ACC112 (cell line): ENCODE measurements at regions not wholly inside any gene's neighbourhood (a gene's known extent, or its start where the extent isn't known, plus 50 kb on each side); places are given as distances from the start of the nearest gene placed in this dataset.
"Not testable (repeated sequence)": the region's sequence is repeated elsewhere in the genome, so short reads cannot be mapped to it uniquely, and the experiment has no call there.

Source experiments
- H2AFZ ChIP-seq: fragments of 200-600 bp; sonication (generic); one replicate; pipeline ENCODE4 v1.6.0; 2017; ENCODE audit warnings: antibody characterized with exemption, low read length; ENCODE audit not compliant: unreplicated experiment
- H3K27ac ChIP-seq: fragments of 200-600 bp; sonication (generic); 2 replicates; pipeline ENCODE4 v1.5.1; 2014; ENCODE audit warnings: low read depth, mild to moderate bottlenecking, antibody characterized with exemption, low read length, moderate library complexity
- H3K27me3 ChIP-seq: fragments of 200-600 bp; sonication (generic); 2 replicates; pipeline ENCODE4 v1.6.1; 2014; ENCODE audit warnings: mild to moderate bottlenecking, antibody characterized with exemption, low read length, moderate library complexity, mixed read lengths; ENCODE audit not compliant: insufficient read depth
- H3K36me3 ChIP-seq: fragments of 200-600 bp; sonication (generic); 2 replicates; pipeline ENCODE4 v1.6.1; 2016; ENCODE audit warnings: mild to moderate bottlenecking, antibody characterized with exemption, low read length, moderate library complexity, mixed read lengths; ENCODE audit not compliant: insufficient read depth
- H3K4me1 ChIP-seq: fragments of 200-600 bp; sonication (generic); one replicate; pipeline ENCODE4 v1.6.1; 2016; ENCODE audit warnings: low read length, mixed read lengths; ENCODE audit not compliant: insufficient read depth, unreplicated experiment, control insufficient read depth
- H3K4me3 ChIP-seq: fragments of 200-600 bp; sonication (generic); 2 replicates; pipeline ENCODE4 v1.5.1; 2014; ENCODE audit warnings: mild to moderate bottlenecking, low read depth, low read length
- H3K79me2 ChIP-seq: fragments of 200-600 bp; sonication (generic); one replicate; pipeline ENCODE4 v1.6.0; 2016; ENCODE audit warnings: low read length; ENCODE audit not compliant: control insufficient read depth, unreplicated experiment, insufficient read depth

DNA sequence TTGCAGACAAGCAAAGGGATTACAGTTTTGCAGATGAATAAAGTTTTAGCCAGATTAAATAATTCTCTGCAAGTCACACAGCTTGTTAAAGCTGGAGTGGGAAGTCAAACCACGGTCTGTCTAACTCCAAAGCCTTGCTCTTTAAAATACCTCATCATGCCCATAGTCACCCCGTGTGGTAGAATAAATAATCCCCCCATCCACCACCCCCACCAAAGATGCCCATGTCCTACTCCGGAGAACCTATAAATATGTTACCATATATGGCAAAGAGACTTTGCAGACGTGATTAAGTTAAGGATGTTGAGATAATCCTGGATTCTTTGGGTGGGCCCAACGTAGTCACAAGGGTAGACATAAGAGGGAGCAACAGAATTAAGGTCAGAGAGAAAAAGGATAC, 118.7 kb downstream of the BEND2 start:
- H3K27me3 ChIP-seq: peaks cover 36% of the 10 kb centered on the region
- no peaks in the 10 kb centered on the region for H3K4me1 ChIP-seq
- no peak overlapping the region for H3K27ac ChIP-seq
- no peak overlapping the region for H3K4me3 ChIP-seq
- H3K36me3 ChIP-seq: no peaks in the 10 kb centered on the region
- H2AFZ ChIP-seq: no peak overlapping the region
- no peaks in the 10 kb centered on the region for H3K79me2 ChIP-seq

DNA sequence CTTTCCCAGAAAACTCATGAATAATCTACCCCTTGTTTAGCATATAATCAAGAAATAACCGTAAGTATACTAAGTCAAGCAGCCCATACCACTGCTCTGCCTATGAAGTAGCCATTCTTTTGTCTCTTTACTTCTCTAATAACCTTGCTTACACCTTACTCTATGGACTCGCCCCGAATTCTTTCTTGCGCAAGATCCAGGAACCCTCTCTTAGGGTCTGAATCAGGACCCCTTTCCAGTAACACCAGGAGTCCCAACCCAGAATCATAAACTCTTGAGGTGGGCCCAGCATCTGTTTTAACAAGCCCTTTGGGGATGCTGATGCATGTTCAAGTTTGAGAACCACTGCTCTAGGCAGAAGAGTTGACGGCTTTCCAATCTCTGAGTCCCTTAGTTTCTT, 119.6 kb downstream of the BEND2 start:
- H3K4me1 ChIP-seq: no peaks in the 10 kb centered on the region
- H3K27ac ChIP-seq: no peak overlapping the region
- H3K36me3 ChIP-seq: no peaks in the 10 kb centered on the region
- H3K79me2 ChIP-seq: no peaks in the 10 kb centered on the region
- no peak overlapping the region for H3K4me3 ChIP-seq
- H2AFZ ChIP-seq: no peak overlapping the region
- peaks cover 43% of the 10 kb centered on the region for H3K27me3 ChIP-seq

DNA sequence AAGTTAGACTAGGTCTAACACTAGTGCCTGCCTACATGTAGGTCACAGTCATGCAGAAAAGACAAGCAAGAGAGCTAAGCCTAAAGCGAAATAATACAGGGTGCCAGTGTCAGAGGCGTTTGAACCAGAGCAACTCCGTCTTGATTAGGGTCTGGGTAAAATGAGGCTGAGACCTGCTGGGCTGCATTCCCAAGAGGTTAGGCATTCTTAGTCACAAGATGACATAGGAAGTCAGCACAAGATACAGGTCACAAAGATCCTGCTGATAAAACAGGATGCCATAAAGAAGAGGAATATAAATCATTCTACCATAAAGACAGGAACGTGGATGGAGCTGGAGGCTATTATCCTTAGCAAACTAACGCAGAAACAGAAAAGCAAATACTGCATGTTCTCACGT, 120.9 kb downstream of the BEND2 start:
- Histone ChIP-seq H3K27ac (no peak overlapping the region), H3K36me3 (no peaks in the 10 kb centered on the region), H3K4me3 (no peak overlapping the region), H2AFZ (no peak overlapping the region), H3K4me1 (no peaks in the 10 kb centered on the region), H3K27me3 (peaks cover 43% of the 10 kb centered on the region), H3K79me2 (no peaks in the 10 kb centered on the region)

DNA sequence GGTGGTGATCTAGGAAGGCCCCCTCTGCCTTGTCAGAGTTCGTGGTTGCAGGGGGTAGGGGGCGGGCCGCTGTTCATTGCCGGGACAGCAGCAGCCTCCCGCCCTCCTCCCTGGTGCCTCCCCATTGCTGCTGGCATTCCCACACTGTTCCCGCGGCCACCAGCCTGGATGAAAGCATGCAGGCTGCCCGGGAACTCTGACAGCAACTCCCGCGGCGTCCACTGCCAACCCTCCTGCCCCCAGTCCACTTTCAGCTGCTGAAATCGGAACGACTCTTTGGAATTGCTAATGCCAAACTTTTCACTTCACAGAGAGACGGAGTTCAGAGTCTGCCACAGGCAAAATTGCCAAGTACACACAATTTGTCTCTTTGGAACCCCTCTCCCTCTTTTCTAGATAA, 121.9 kb downstream of the BEND2 start:
- no peaks in the 10 kb centered on the region for H3K79me2 ChIP-seq
- no peaks in the 10 kb centered on the region for H3K36me3 ChIP-seq
- H3K27me3 ChIP-seq: peaks cover 43% of the 10 kb centered on the region
- no peak overlapping the region for H3K27ac ChIP-seq
- no peaks in the 10 kb centered on the region for H3K4me1 ChIP-seq
- no peak overlapping the region for H3K4me3 ChIP-seq
- H2AFZ ChIP-seq: no peak overlapping the region

DNA sequence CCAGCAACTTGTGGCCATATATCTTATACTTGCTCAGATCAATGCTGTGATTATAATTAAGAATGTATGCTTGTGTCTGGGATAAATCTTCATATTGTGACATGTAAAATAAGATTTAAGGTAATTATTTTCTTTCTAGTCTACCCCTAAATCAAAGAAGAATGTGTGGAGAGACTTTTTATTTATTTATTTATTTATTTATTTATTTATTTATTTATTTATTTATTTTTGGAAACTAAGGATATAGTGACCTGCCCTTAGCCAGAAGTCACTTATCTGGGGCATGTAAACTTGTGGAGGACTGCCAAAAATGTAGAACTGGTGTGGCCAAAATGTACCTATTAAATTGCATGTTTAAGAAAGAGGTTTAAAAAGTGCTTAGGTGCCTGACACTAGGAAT, 144.3 kb downstream of the BEND2 start:
- Histone ChIP-seq H3K79me2 (no peaks in the 10 kb centered on the region), H2AFZ (no peak overlapping the region), H3K27me3 (peaks cover 41% of the 10 kb centered on the region), H3K4me1 (no peaks in the 10 kb centered on the region), H3K4me3 (no peak overlapping the region), H3K36me3 (no peaks in the 10 kb centered on the region), H3K27ac (no peak overlapping the region)

DNA sequence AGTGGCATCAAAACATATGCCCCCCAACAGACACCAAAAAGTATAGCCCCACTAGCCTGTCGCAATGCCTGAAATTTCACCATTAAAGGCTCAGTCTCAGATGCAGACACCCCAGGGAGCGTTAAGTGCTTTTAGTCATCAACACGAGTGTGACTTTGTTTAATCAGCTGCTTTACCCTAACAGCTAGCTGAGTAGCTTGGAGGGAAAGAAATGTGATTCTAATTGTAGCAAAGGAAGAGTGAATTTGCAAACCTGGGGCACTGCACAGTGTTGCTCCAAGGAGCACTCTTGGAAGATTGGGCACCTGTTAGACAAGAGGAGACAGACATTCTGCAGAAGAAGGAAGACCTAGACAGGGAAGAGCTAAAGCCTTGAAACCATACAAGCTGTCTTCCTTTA, 145.1 kb downstream of the BEND2 start:
- Histone ChIP-seq H3K4me1 (no peaks in the 10 kb centered on the region), H3K36me3 (no peaks in the 10 kb centered on the region), H3K27me3 (peaks cover 44% of the 10 kb centered on the region), H2AFZ (no peak overlapping the region), H3K4me3 (no peak overlapping the region), H3K27ac (no peak overlapping the region), H3K79me2 (no peaks in the 10 kb centered on the region)

DNA sequence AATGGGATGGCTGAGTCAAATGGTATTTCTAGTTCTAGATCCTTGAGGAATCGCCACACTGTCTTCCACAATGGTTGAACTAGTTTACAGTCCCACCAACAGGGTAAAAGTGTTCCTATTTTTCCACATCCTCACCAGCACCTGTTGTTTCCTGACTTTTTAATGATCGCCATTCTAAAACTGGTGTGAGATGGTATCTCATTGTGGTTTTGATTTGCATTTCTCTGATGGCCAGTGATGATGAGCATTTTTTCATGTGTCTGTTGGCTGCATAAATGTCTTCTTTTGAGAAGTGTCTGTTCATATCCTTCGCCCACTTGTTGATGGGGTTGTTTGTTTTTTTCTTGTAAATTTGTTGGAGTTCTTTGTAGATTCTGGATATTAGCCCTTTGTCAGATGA, 152.6 kb downstream of the BEND2 start:
- H3K36me3 ChIP-seq, H2AFZ ChIP-seq, H3K4me3 ChIP-seq, H3K4me1 ChIP-seq, H3K27ac ChIP-seq, H3K79me2 ChIP-seq: not testable (repeated sequence)
- H3K27me3 ChIP-seq: peaks cover 59% of the 10 kb centered on the region

DNA sequence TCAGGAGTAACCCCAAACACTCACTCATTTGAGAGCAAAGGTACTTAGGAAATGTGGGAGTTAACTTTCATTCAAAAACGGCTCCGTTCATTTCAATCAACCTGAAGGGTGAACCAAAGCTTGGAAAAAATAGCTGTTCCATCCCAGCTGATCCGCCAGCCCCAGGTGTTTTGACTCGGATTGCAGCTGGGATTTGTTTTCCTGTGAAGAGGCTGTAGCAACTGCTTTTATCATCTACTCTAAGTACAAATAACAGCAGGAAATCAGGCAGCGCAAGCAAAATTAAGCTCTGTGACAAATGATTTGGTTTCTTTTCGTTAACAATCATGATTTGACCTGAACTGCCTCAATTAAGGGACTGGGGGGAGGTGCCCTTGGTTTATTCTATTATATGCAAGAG, 154.7 kb downstream of the BEND2 start:
- H3K27ac ChIP-seq: no peak overlapping the region
- H3K4me3 ChIP-seq: no peak overlapping the region
- H3K27me3 ChIP-seq: peaks cover 54% of the 10 kb centered on the region; the same call in 1 of the 2 replicates
- no peak overlapping the region for H2AFZ ChIP-seq
- no peaks in the 10 kb centered on the region for H3K79me2 ChIP-seq
- no peaks in the 10 kb centered on the region for H3K4me1 ChIP-seq
- H3K36me3 ChIP-seq: no peaks in the 10 kb centered on the region

DNA sequence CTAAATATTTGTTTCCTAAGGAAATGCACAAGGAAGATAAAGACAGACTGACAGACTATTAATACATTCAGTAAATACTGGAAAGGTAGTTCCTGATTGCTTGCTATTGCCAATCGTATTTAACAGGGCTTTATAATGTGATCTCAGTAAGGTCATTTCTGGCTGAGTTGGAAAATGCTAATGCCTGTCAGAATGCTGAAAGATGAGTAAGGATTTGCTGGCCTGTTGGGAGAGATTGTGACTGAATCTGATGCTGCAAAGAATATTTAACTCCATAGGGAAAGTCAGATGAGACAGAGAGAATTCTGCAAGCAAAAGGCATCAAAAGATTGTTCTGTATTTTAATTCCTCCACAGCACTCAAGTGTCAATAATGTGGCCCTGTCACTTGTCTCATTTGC, 169.0 kb downstream of the BEND2 start:
- Histone ChIP-seq H3K4me1 (no peaks in the 10 kb centered on the region), H2AFZ (no peak overlapping the region), H3K27ac (no peak overlapping the region), H3K4me3 (no peak overlapping the region), H3K36me3 (no peaks in the 10 kb centered on the region), H3K27me3 (0 out of 2 replicates have a peak, but pooled peaks cover 4% of the 10 kb centered on the region), H3K79me2 (no peaks in the 10 kb centered on the region)

DNA sequence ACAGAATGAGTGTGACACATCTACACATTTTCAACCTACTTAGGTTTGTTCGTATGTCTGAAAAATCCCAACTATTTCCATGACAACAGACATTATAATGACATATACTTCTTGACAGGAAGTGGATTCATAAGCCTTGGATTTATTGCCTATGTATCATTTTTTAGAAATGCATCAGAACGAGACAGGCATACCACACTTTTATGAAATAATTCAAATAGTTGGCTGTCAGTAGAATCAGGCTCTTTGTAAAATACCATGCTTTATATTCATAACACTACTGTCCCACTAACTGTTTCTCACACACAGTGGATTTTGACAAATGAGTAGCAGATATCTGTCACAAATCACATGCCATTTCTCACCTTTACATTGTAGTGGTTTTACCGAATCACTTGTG, 173.2 kb downstream of the BEND2 start:
- no peaks in the 10 kb centered on the region for H3K36me3 ChIP-seq
- H3K4me3 ChIP-seq: no peak overlapping the region
- peaks cover 7% of the 10 kb centered on the region; the same call in 1 of the 2 replicates for H3K27me3 ChIP-seq
- no peaks in the 10 kb centered on the region for H3K79me2 ChIP-seq
- H3K27ac ChIP-seq: no peak overlapping the region
- H2AFZ ChIP-seq: no peak overlapping the region
- no peaks in the 10 kb centered on the region for H3K4me1 ChIP-seq

DNA sequence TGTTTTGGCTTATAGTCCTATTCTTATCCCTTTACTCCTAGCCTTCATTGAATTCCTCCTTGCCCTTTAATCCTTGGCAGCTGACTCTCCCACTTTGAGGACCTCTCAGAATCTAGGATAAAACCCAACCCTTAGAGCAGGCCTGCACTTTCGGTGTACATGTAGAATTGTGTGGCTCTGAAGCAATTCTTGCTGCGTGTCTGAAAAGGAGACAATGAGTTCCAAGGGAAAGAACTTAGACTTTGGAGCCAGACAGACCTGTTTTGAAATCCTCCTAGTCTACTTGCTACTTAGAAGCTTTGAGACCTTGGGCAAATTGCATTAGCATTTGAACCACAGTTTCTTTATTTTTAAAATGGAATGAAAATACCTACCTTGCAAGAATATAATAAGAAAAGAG, 175.2 kb downstream of the BEND2 start:
- Histone ChIP-seq H2AFZ (no peak overlapping the region), H3K27ac (no peak overlapping the region), H3K27me3 (peaks cover 8% of the 10 kb centered on the region; the same call in 1 of the 2 replicates), H3K4me3 (no peak overlapping the region), H3K36me3 (no peaks in the 10 kb centered on the region), H3K4me1 (no peaks in the 10 kb centered on the region), H3K79me2 (no peaks in the 10 kb centered on the region)
